ENCODE measurements at regions not wholly inside any gene's neighbourhood (a gene's known extent, or its start where the extent isn't known, plus 50 kb on each side); places are given as distances from the start of the nearest gene placed in this dataset.

GRCh38 chr20:18971574-18971973 is 158.0 kb downstream of the SCP2D1 start:
- DNase-seq: no peak

DNA sequence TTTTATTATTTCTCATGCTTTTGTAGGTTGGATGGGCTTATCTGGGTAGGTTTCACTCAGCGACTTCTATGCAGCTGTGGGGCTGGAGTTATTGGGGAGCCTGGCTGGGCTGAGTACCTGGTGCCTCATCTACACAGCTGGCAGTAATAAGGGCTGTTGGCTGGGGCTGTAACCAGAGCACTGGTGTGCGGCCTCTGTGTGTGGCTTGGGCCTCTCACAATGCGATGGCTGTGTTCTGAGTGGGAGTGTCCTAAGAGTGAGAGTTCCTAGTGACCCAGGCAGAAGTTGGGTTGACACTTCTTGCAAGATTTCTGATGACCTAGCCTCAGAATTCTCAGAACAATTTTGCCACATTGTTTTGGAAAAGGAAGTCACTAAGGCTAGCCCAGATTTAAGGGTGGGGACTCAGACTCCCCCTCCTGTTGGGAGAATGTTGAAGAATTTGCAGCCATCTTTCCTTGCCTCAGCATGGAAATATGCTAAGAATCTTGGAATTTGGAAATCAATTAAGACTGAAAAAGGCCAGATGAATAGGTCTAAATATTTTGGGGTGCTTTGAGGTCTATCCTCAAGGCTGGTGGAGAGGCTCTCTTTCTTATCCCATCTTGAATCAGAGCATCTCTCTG is 158.8 kb downstream of the SCP2D1 start:
- DNase-seq: no peak

- no peak for DNase-seq
Measured at GRCh38 chr20:18973529-18974173, 160.1 kb downstream of the SCP2D1 start.

DNA sequence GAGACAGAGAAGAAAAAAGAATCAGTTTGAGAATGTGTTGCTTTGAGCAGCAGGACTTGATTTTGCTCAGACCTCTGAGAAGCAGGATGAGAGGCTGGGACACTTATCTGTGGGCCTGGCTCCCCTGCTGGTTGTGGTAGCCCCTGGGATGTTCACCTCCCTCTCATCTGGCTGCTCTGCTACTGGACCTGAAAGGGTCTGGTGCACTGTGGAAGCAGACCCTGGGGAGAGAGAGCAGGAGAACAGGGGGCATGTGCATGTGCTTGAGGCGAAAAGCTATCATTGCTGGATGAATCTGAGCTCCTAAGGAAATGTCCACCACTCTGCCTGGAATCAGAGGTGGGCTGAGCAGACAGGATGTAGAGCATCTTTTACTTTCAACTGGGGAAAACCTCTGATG is 161.1 kb downstream of the SCP2D1 start:
- no peak for DNase-seq

GRCh38 chr20:18977441-18977840 is 163.9 kb downstream of the SCP2D1 start:
- DNase-seq: no peak

- no peak for DNase-seq
Measured at GRCh38 chr20:18978311-18978710, 164.7 kb downstream of the SCP2D1 start.

DNA sequence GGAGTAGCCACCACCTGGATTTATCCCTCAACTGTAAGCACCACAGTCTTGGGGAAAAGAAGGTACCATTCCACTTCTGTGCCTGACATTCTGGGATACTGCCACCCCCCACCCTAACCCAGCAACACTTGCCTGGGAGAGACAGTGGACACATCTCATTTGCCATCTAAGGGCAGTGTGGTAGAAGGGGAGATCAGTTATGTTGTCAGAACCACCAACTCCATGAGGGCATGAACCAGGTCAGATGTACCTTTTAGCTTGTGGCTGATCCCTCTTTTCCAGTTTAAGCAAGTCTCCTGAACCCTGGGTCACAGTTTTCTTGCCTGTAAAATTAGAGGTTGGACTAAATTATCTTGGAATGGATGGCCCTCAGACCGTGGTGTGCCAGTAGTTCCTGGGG is 165.5 kb downstream of the SCP2D1 start:
- DNase-seq: no peak

GRCh38 chr20:18981962-18982539 is 168.5 kb downstream of the SCP2D1 start:
- no peak for DNase-seq

- DNase-seq: peak; percentile 92
Measured at GRCh38 chr20:18983796-18984195, 170.2 kb downstream of the SCP2D1 start.

DNA sequence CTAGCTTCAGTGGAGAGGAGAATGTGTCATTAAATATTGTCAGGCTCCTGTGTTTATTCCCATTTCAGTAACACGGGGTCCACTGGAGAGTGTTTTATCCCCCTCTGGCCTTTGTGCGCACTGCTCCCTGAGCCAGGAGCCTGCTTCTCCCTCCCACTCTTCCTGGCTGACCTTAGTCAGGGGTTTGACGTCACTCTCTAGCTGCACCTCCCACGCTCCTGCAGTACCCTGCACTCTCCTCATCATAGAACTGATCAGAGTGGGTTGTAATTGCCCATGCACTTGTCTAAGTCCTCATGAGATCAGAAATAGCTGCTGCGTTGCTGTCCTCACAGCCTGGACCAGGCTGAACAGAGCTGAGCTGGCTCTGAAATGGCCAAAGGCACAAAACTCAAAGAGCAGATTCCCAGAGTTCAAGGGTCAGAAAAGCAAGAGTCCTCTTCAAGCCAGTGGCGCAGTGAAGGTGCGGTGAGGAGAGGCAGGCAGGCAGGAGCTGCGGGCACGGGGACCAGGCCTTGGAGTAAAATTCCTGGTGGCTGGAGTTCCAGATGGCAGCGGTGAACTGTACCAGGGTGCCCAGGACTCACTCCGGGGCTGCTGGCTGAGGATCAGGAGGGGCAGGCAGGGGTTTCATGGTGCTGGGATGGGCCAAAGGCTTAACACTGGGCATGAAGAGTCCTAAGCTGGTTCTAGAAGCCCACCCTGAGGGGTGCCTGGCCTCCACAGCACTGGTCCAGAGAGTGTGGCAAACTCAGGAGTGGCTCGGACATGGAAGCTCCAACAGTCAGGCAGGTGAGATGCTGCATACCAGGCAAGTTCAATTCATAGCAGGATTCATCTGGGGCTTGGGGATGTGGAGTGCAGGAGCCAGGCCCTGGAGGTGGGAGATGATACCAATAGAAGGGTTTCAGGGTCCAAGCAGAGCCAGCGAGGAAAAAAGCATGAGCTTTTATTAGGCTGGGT is 170.9 kb downstream of the SCP2D1 start:
- peak; percentile 78 for DNase-seq

DNA sequence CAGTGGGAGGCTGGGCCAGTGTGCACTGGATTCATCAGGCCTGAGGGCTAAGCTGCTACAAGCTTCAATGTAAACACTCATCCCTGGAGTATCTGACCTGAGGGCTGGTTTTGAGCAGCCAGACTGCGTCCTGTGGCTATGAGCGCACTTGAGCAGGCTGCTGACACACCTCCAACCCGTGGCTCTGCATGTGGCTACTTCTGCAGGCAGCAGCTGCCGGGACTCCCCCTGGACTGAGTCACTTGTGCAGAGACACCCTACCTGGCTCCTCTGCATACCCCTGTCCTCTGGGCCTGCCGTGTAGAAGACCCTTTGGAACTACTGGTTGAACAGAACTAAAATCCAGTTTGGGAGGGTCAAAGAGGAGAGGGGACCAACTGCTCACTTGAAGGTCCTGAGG is 172.0 kb downstream of the SCP2D1 start:
- no peak for DNase-seq

GRCh38 chr20:18986146-18986830 is 172.7 kb downstream of the SCP2D1 start:
- DNase-seq: no peak

GRCh38 chr20:18986895-18987580 is 173.5 kb downstream of the SCP2D1 start:
- DNase-seq: no peak

DNA sequence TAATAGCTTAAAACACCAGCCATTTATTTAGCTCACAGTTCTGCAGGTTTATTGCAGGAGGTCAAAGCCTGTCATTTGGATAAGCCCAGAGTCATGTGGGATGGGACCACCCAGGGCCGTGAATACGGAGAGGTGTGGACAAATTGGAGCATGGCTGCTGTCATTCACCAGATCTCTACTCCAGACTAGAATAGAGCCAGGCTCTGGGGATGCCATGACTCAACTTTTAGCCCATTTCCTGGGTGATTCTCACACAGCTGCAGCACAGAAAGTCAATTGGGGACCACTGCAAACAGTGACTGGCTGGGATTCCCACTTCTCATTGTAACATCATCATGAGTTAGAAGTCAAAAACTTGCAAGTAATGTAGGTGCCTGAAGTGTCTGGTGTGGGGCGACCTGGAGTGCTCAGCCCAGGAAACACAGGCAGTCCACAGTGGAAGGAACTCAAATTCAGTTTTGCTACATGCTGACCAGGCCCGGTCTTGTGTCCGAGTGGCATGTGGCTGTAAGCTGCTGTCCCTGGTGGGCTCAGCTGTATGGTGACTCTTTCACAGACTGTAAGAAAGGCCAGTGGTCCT is 174.3 kb downstream of the SCP2D1 start:
- DNase-seq: no peak

DNA sequence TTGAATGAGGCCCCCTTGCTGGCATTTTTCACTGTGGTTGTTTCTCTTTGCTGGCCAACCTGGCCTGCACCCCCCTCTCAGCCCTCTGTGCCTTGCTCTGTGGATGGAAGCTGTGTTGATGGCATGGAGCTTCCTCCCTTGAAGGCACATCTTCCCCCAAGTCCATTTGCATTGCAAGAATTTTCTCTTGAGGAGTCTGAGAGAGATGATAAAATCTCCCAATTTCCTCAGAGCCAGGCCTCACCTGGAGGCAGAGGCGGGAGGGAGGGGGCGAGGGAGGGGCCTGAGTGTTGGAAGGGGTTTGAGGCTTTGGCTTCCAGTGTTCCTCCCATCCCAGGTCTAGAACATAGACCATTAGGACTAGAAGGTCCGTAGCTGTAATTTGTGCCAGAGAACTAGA is 175.1 kb downstream of the SCP2D1 start:
- DNase-seq: no peak

GRCh38 chr20:18989736-18990474 is 176.3 kb downstream of the SCP2D1 start:
- DNase-seq: no peak

DNA sequence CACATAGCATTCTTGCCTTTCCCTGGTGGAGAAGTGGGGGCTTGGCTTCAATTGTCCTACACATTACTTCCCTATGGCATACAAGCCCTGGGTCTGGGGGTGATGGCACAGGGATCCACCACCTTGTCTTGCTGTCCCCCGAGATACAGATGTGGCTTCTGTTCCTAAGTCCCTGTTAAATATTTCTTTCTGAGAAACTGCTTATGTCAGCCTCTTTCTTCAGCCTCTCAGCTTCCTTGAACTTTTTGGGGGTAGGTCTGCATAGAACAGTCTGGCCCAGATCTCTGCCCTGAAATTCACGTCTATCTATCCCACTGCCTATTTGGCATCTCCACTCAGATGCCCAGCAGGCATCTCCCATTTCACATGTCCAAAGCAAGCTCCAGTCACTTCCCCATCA is 177.4 kb downstream of the SCP2D1 start:
- DNase-seq: no peak

DNA sequence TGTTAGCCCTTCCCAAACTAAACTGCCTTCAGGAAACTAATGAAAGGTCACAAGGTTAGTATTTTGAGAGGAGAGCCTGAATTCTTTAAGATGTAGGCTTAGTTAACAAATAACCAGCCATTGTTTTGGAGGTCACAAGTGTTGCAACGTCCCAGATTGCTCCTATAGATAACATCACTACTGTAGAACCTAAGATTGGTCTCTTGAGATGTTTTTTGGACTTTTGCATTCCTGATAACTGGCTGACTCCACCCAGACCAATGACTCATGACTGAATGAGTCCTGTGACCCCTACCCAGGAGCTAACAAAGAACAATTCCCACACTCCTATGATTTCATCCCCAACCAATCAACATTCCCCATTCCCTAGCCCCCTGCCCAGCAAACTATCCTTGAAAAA is 178.8 kb downstream of the SCP2D1 start:
- DNase-seq: no peak

GRCh38 chr20:18995455-18995854 is 181.9 kb downstream of the SCP2D1 start:
- no peak for DNase-seq

GRCh38 chr20:18999086-18999485 is 185.5 kb downstream of the SCP2D1 start:
- no peak for DNase-seq

DNA sequence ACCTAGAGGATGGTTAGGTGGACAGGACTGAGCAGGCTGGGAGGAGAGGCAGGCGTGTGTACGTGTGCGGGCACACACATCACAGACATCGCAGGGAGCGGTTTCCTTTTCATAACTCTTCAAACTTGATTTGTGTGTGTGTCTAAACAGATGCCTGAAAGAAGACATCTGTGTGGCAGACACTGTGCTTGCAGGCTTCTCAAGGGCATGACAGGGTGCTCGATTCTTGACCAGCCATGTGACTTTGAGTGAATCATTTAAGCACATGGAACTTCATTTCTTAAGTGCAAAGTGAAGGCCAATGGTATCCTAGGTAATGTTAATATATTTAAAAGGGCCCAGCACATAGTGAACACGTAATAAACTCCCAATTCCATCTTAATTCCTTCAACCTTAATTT is 186.5 kb downstream of the SCP2D1 start:
- DNase-seq: no peak
